ENCODE measurements at regions not wholly inside any gene's neighbourhood (a gene's known extent, or its start where the extent isn't known, plus 50 kb on each side); places are given as distances from the start of the nearest gene placed in this dataset.
A peak's percentile ranks its signal among the peaks of the same experiment; 100 is the strongest.

GRCh38 chr2:64730551-64731262, 77.0 kb upstream of the SERTAD2 start (continued):
- TF ChIP-seq ATF5 (CRISPR knock-in tag; IDR thresholded peaks at IDR 0.05; ENCODE audit: low read depth) (no peak), ZMAT5 (CRISPR knock-in tag; IDR thresholded peaks at IDR 0.05; ENCODE audit: borderline replicate concordance, low read depth) (no peak), RBM22 (optimal IDR thresholded peaks at IDR 0.05; ENCODE audit: low read length) (no peak), GATA4 (IDR thresholded peaks at IDR 0.05; ENCODE audit: borderline replicate concordance, low read depth) (peak; percentile 53; the same call in 1 of the 2 replicates), KDM5B (CRISPR knock-in tag; IDR thresholded peaks at IDR 0.05; ENCODE audit: borderline replicate concordance) (peak; percentile 54; the same call in 1 of the 2 replicates), ZNF766 (CRISPR knock-in tag; IDR thresholded peaks at IDR 0.05; ENCODE audit: borderline replicate concordance) (0 out of 2 replicates have a peak, but pooled peaks have one; percentile 53), DBP (CRISPR knock-in tag; IDR thresholded peaks at IDR 0.05; ENCODE audit: not compliant biosample characterization) (no peak), ZNF333 (CRISPR knock-in tag; IDR thresholded peaks at IDR 0.05; ENCODE audit: borderline replicate concordance) (no peak; the same call in 1 of the 2 replicates), MAX (IDR thresholded peaks at IDR 0.05) (peak; percentile 95), CBX5 (CRISPR knock-in tag; IDR thresholded peaks at IDR 0.05; ENCODE audit: borderline replicate concordance) (peak; percentile 95; the same call in 1 of the 2 replicates), IKZF4 (CRISPR knock-in tag; IDR thresholded peaks at IDR 0.05; ENCODE audit: borderline replicate concordance, low read depth, not compliant biosample characterization) (no peak), AKNA (CRISPR knock-in tag; IDR thresholded peaks at IDR 0.05; ENCODE audit: borderline replicate concordance) (no peak), ZNF256 (CRISPR knock-in tag; conservative IDR thresholded peaks at IDR 0.05) (no peak), ZMYM4 (CRISPR knock-in tag; IDR thresholded peaks at IDR 0.05) (peak; percentile 97), MIXL1 (CRISPR knock-in tag; IDR thresholded peaks at IDR 0.05) (peak; percentile 80), ZNF17 (CRISPR knock-in tag; IDR thresholded peaks at IDR 0.05) (no peak), ZNF792 (CRISPR knock-in tag; IDR thresholded peaks at IDR 0.05) (peak; percentile 77), HMG20A (CRISPR knock-in tag; IDR thresholded peaks at IDR 0.05; ENCODE audit: borderline replicate concordance) (peak; percentile 79; the same call in 1 of the 2 replicates), ZSCAN5A (CRISPR knock-in tag; IDR thresholded peaks at IDR 0.05; ENCODE audit: borderline replicate concordance) (peak; percentile 53; the same call in 1 of the 2 replicates), EHMT2 (IDR thresholded peaks at IDR 0.05; ENCODE audit: borderline replicate concordance, low read depth, low read length) (peak; percentile 57; the same call in 1 of the 2 replicates), KAT7 (CRISPR knock-in tag; IDR thresholded peaks at IDR 0.05; ENCODE audit: borderline replicate concordance) (peak; percentile 83; the same call in 1 of the 2 replicates)

All from HepG2 (cell line).